ENCODE measurements at regions not wholly inside any gene's neighbourhood (a gene's known extent, or its start where the extent isn't known, plus 50 kb on each side); places are given as distances from the start of the nearest gene placed in this dataset.
"Not testable (repeated sequence)": the region's sequence is repeated elsewhere in the genome, so short reads cannot be mapped to it uniquely, and the experiment has no call there.

DNA sequence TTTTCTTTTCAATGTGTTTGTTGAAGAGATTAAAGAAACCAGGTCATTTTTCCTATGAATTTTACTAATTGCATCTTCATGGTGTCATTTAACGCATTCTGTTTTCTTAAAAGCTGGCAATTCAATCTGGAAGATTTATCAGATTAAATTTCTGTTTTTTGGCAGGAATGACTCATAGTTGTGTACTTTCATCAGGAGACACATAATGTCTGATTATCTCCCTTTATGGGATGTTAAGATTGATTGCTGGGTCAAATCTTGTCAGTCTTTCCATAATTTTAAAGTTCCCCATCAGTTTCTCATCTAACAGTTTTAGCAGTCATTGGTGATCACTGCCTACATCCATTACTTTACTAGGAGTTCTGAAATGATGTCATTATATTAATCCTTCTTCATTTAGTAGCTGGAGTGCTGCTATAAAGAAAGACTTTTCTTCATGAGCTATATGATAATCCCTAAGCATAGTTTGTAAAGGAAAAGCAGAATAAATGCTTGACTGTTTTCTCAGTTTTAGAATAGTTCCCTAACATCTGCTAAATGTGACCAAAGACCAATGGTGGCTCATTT is 72.8 kb upstream of the MAP10 start:
- H3K27ac ChIP-seq: no peak overlapping the region
- TF ChIP-seq, protein P1, sequence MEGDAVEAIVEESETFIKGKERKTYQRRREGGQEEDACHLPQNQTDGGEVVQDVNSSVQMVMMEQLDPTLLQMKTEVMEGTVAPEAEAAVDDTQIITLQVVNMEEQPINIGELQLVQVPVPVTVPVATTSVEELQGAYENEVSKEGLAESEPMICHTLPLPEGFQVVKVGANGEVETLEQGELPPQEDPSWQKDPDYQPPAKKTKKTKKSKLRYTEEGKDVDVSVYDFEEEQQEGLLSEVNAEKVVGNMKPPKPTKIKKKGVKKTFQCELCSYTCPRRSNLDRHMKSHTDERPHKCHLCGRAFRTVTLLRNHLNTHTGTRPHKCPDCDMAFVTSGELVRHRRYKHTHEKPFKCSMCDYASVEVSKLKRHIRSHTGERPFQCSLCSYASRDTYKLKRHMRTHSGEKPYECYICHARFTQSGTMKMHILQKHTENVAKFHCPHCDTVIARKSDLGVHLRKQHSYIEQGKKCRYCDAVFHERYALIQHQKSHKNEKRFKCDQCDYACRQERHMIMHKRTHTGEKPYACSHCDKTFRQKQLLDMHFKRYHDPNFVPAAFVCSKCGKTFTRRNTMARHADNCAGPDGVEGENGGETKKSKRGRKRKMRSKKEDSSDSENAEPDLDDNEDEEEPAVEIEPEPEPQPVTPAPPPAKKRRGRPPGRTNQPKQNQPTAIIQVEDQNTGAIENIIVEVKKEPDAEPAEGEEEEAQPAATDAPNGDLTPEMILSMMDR (conservative IDR thresholded peaks at IDR 0.05): no peak

DNA sequence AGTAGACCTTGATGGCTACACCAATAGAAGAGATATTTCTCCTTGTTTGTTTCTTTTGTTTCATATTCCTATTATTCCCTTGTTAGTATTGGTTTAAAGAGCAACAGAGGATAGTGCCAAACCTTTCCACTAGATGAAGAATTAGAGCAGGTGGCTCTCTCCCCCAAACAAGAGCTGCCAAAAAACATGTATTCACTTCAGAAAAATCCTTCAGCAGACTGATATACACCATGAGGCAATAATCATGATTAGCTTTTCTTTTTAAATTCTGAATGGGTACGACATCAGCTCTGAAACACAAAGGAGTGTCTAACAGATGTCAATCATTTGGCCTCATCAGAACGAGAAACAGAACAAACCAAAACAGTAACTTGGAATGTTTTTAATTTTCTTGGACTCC is 67.3 kb upstream of the MAP10 start:
- no peak overlapping the region for H3K27ac ChIP-seq
- TF ChIP-seq, protein P1 (conservative IDR thresholded peaks at IDR 0.05): no peak

DNA sequence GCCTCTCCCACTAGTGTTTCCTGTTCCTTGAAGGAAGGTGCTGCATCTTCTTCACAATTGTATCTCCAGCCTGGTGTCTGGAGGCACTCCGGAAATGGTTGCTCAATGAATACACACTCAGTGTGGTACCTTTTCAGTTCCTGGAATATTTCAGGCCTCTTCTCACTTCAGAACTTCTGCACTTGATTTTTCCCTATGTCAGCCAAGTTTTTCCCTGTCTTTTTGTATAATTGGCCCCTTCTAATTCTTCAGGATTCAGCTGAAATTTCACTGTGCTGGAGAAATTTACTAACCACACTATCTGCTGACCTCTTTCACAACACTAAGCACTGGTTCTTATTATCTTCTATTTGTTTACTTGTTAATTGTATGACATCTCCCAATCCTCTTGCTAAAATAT is 61.2 kb upstream of the MAP10 start:
- TF ChIP-seq, protein P1 (conservative IDR thresholded peaks at IDR 0.05): no peak
- no peak overlapping the region for H3K27ac ChIP-seq

DNA sequence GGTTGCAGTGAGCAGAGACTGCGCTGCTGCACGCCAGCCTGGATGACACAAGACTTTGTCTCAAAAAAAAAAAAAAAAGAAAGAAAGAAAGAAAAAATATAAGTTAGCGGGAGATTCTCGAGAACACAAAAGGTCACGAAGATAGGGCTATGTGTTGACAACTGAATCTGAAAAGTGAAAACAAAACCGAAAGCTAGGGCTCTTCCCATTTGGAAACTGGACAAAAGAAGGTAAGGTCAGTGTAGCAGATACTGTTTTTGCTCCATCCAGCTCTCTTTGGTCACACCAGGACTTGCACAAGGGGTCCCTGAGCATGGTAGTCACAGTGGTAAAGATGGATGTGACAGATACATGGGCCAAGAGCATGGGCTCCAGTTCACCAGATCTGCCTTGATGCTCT is 60.4 kb upstream of the MAP10 start:
- TF ChIP-seq, protein P1 (conservative IDR thresholded peaks at IDR 0.05): no peak
- no peak overlapping the region for H3K27ac ChIP-seq

DNA sequence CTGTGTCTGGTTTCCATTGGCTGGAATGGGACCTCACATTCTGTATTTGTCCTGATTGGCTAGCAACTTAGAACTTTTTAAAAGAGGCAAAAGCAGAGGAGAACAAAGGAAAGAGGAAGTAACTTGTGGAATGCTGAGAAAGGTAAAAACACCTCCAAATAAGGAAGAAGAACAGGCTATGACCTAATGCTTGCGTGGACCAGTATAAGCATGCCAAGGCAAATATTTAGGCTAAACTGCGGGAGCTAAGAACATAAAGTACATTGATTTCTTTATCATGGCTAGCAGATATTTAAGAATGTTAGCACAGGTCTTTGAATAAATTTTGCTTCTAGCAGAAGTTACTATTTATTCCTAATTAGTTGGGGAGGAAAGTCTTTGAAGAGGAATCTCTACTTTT is 59.5 kb upstream of the MAP10 start:
- H3K27ac ChIP-seq: not testable (repeated sequence)

DNA sequence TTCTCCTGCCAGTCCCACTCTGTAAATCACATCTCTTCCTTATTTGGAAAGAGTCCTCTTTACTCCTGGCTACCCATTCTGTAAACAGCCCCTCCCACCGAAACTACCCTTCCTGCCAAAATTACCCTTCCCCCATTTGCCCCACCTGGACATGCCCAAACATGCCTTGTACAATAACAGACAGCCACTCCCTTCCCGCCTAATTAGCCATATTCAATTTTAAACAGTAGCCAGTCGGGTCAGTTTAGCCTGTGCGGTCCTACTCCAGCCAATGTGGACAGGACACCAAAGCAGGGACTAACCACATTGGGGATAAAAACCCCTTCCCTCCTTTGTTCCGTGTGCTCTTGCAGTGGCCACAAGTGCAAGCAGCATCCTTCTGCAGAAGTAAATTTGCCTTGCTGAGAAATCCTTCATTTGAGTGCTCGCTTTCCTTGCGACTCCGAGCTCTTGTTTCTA is 56.3 kb upstream of the MAP10 start:
- TF ChIP-seq, protein P1 (conservative IDR thresholded peaks at IDR 0.05): no peak
- no peak overlapping the region for H3K27ac ChIP-seq

DNA sequence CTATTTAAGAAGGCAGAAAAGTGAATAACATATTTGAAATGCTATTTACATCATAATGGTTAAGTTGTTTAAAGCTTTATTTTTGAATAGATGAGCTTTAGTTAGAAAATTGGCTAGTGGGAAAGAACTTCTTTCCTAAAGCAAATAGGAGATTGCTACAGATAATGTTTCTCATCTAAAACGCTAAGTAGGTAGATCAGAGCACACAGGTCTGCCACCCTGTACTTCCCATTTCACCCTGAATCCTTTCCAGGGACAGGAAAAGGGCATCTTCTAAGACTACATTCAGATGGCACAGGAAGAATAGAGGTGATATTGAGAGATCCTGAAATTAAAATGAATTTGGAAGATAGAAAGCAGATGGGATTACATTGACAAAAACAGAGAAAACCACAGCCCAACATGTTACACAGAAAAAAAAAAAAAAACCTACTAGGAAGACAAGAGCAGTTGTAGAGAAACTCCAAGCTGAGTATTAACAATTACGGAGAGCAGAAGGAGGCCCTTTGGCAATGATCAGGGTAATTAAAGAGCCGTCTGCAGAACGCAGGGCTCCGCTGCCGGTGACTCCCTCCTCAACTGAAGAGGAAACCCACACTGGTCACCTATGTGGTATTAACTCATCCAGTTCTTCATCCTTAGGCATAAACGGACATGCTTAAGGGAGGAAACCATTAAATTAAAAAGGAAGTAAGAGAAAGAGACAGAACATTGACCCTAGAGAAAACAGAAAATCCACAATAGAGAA is 53.6 kb upstream of the MAP10 start:
- H3K27ac ChIP-seq: no peak overlapping the region
- TF ChIP-seq, protein P1 (conservative IDR thresholded peaks at IDR 0.05): no peak

DNA sequence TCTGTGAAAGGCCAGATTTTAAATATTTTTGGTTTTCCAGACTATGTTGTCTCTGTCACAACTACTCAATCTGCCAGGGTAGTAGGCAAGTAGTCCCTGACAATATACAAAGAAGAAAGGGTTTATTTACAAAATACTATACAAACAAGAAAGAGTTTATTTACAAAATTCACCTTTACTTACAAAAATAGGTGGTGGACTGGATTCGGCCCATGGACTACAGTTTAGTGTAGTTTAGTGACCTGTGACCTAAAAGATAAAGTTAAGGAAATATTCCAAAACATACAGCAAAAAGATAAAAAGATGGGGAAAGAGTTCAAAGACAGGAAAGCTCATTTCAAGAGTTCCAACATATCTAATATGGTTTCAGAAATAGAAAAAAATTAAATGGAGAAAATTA is 52.9 kb upstream of the MAP10 start:
- TF ChIP-seq, protein P1 (conservative IDR thresholded peaks at IDR 0.05): no peak
- no peak overlapping the region for H3K27ac ChIP-seq

Data from VCaP (cell line).